K562 (cell line): ENCODE measurements at regions not wholly inside any gene's neighbourhood (a gene's known extent, or its start where the extent isn't known, plus 50 kb on each side); places are given as distances from the start of the nearest gene placed in this dataset.

ENCODE experiments used
- CREB5 ChIP-seq: fragments of 250-450 bp; sonication (Bioruptor Pico); IDR thresholded peaks from 2 replicates; pipeline ENCODE4 v1.5.0; 2020; ENCODE audit warnings: mild to moderate bottlenecking
- DACH1 ChIP-seq: fragments of 450-650 bp; IDR thresholded peaks from 2 replicates; pipeline ENCODE4 v1.6.1; 2018; ENCODE audit not compliant: partially characterized antibody
- HDAC6 ChIP-seq: IDR thresholded peaks from 2 replicates; pipeline ENCODE4 v1.6.1; 2012; ENCODE audit warnings: low read depth, mild to moderate bottlenecking, control low read depth, inconsistent platforms, low read length, moderate library complexity
- KDM1A ChIP-seq, 2 experiments: fragments of 450-650 bp; IDR thresholded peaks; 2 replicates each; pipeline ENCODE4 v1.6.1; 2016; ENCODE audit warnings: mild to moderate bottlenecking in 2 of 2
- MECOM ChIP-seq: fragments of 250-450 bp; sonication (Bioruptor Pico); IDR thresholded peaks from 2 replicates; pipeline ENCODE4 v1.8.0; 2022; ENCODE audit warnings: inconsistent platforms
- MEF2D ChIP-seq: conservative IDR thresholded peaks from 2 replicates; pipeline ENCODE4 v1.6.1; 2016; ENCODE audit warnings: low read depth, missing genetic modification characterization, missing compliant biosample characterization
- NCOA6 ChIP-seq: fragments of 450-650 bp; IDR thresholded peaks from 2 replicates; pipeline ENCODE4 v1.6.1; 2017; ENCODE audit warnings: mild to moderate bottlenecking
- NFATC3 ChIP-seq: fragments of 450-650 bp; IDR thresholded peaks from 2 replicates; pipeline ENCODE4 v1.6.1; 2017; ENCODE audit warnings: mild to moderate bottlenecking
- NR0B1 ChIP-seq: fragments of 450-650 bp; IDR thresholded peaks from one replicate; pipeline ENCODE4 v1.6.1; 2018; ENCODE audit warnings: mild to moderate bottlenecking, moderate library complexity; ENCODE audit not compliant: partially characterized antibody
- PPARD ChIP-seq: fragments of 250-450 bp; sonication (Bioruptor Pico); IDR thresholded peaks from 2 replicates; pipeline ENCODE4 v1.8.0; 2022; ENCODE audit warnings: inconsistent platforms, mild to moderate bottlenecking, moderate library complexity
- RB1 ChIP-seq: fragments of 450-650 bp; IDR thresholded peaks from 2 replicates; pipeline ENCODE4 v1.6.1; 2017; ENCODE audit warnings: low read depth, mild to moderate bottlenecking
- RBM25 ChIP-seq: fragments of 200-400 bp; formaldehyde crosslinking; IDR thresholded peaks from 2 replicates; pipeline ENCODE4 v1.6.1; 2018; ENCODE audit warnings: low read length, low read depth, moderate library complexity; ENCODE audit not compliant: severe bottlenecking
- RCOR1 ChIP-seq, 2 experiments: IDR thresholded peaks; 2 replicates each; pipeline ENCODE4 v1.6.1; 2012; ENCODE audit warnings: low read depth in 2 of 2, low read length in 2 of 2, borderline replicate concordance in 1 of 2, improper control_type of control experiment in 1 of 2
- SMAD3 ChIP-seq: fragments of 450-650 bp; formaldehyde crosslinking; conservative IDR thresholded peaks from 2 replicates; pipeline ENCODE4 v1.4.0; 2020; ENCODE audit warnings: mild to moderate bottlenecking
- SMC3 ChIP-seq: conservative IDR thresholded peaks from 2 replicates; pipeline ENCODE4 v1.6.1; 2011; ENCODE audit warnings: low read depth, low read length, improper control_type of control experiment; ENCODE audit not compliant: insufficient read depth
- UBTF ChIP-seq, 2 experiments: IDR thresholded peaks; 2 replicates each; pipeline ENCODE4 v1.6.1; 2012; ENCODE audit warnings: improper control_type of control experiment in 2 of 2, low read depth in 2 of 2, low read length in 2 of 2, borderline replicate concordance in 1 of 2
- ZNF274 ChIP-seq: IDR thresholded peaks from 2 replicates; pipeline ENCODE4 v1.6.1; 2011; ENCODE audit warnings: low read depth, mild to moderate bottlenecking, low read length, moderate library complexity, borderline replicate concordance
- ZNF696 ChIP-seq: fragments of 250-450 bp; sonication (Bioruptor Pico); conservative IDR thresholded peaks from 2 replicates; pipeline ENCODE4 v1.4.0; 2020; ENCODE audit warnings: mild to moderate bottlenecking, moderate library complexity
- ZNF77 ChIP-seq: fragments of 250-450 bp; sonication (Bioruptor Pico); IDR thresholded peaks from 2 replicates; pipeline ENCODE4 v1.5.0; 2020
- TF ChIP-seq, protein P1 (sequence below): fragments of 250-450 bp; sonication (Bioruptor Pico); IDR thresholded peaks from 2 replicates; pipeline ENCODE4 v1.8.0; 2022; ENCODE audit warnings: inconsistent platforms
- TF ChIP-seq, protein P2 (sequence below): fragments of 450-650 bp; formaldehyde crosslinking; IDR thresholded peaks from 2 replicates; pipeline ENCODE4 v1.4.0; 2020; ENCODE audit warnings: mild to moderate bottlenecking, moderate library complexity

DNA sequence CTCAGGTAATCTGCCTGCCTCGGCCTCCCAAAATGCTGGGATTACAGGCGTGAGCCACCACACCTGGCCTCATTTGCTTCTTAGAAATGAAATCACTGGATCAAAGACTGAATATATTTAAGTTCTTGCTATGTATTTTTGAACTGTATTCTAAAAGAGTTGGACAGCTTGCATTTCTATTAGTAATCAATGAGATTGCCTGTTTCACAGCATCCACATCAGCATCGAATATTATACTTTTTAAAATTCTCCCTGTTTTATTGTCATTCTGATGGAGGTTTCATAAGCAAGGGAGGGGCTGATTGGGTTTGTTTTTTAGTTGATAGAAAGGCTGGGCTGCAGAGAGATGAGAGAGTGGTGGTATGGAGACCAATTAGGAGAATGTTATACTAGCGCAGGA, 68.7 kb upstream of the CREB3L1 start (continued):
- TF ChIP-seq UBTF (IDR thresholded peaks at IDR 0.05; ENCODE audit: borderline replicate concordance in 1 of 2, low read depth in 2 of 2, low read length in 2 of 2) = no peak
- no peak for TF ChIP-seq MECOM (CRISPR knock-in tag)
- no peak for TF ChIP-seq HDAC6
- TF ChIP-seq ZNF274 = no peak
- peak; percentile 98 for TF ChIP-seq RBM25
- TF ChIP-seq DACH1 = peak; percentile 8
- no peak for TF ChIP-seq RCOR1 (IDR thresholded peaks at IDR 0.05; ENCODE audit: borderline replicate concordance in 1 of 2, low read depth in 2 of 2, low read length in 2 of 2)
- no peak for TF ChIP-seq NFATC3
- no peak for TF ChIP-seq SMC3
- no peak for TF ChIP-seq CREB5
- TF ChIP-seq MEF2D = no peak
- TF ChIP-seq ZNF77 (CRISPR knock-in tag) = no peak
- no peak for TF ChIP-seq RB1
- no peak for TF ChIP-seq PPARD (CRISPR knock-in tag)
- peak in 1 of 2 experiments; percentile 14; a peak in 1 of 4 replicates for TF ChIP-seq KDM1A (IDR thresholded peaks at IDR 0.05)
- TF ChIP-seq NCOA6 = no peak
- TF ChIP-seq, protein P1, sequence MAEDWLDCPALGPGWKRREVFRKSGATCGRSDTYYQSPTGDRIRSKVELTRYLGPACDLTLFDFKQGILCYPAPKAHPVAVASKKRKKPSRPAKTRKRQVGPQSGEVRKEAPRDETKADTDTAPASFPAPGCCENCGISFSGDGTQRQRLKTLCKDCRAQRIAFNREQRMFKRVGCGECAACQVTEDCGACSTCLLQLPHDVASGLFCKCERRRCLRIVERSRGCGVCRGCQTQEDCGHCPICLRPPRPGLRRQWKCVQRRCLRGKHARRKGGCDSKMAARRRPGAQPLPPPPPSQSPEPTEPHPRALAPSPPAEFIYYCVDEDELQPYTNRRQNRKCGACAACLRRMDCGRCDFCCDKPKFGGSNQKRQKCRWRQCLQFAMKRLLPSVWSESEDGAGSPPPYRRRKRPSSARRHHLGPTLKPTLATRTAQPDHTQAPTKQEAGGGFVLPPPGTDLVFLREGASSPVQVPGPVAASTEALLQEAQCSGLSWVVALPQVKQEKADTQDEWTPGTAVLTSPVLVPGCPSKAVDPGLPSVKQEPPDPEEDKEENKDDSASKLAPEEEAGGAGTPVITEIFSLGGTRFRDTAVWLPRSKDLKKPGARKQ (CRISPR knock-in tag) = no peak
- TF ChIP-seq, protein P2, sequence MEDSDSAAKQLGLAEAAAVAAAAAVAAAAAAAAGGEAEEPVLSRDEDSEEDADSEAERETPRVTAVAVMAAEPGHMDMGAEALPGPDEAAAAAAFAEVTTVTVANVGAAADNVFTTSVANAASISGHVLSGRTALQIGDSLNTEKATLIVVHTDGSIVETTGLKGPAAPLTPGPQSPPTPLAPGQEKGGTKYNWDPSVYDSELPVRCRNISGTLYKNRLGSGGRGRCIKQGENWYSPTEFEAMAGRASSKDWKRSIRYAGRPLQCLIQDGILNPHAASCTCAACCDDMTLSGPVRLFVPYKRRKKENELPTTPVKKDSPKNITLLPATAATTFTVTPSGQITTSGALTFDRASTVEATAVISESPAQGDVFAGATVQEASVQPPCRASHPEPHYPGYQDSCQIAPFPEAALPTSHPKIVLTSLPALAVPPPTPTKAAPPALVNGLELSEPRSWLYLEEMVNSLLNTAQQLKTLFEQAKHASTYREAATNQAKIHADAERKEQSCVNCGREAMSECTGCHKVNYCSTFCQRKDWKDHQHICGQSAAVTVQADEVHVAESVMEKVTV (CRISPR knock-in tag) = no peak
- no peak for TF ChIP-seq SMAD3 (CRISPR knock-in tag)
- TF ChIP-seq ZNF696 = no peak
- TF ChIP-seq NR0B1 = no peak
